OCI-LY7 (cell line): ENCODE measurements at regions not wholly inside any gene's neighbourhood (a gene's known extent, or its start where the extent isn't known, plus 50 kb on each side); places are given as distances from the start of the nearest gene placed in this dataset.

Source experiments
- BruUV-seq: library from RNA; stranded (reverse); fragments of 400-500 nt; replicated peaks from 2 replicates; lab custom pipeline; 2021; lab: Mats Ljungman, UMichigan
- CTCF ChIA-PET: fragments of 300-600 bp; sonication (Branson Sonifier 250); formaldehyde crosslinking; loops from one replicate; lab custom pipeline; 2022; ENCODE audit warnings: antibody characterized with exemption; ENCODE audit not compliant: unreplicated experiment; lab: Charles Lee
- POLR2A ChIA-PET: fragments of 300-600 bp; sonication (Branson Sonifier 250); formaldehyde crosslinking; loops from one replicate; lab custom pipeline; 2022; ENCODE audit warnings: antibody characterized with exemption; lab: Charles Lee
- DNase-seq: peaks from one replicate; pipeline ENCODE4 v3.0.0-alpha.2; 2015; ENCODE audit warnings: low spot score
- H2AFZ ChIP-seq: fragments of 200-600 bp; sonication (generic), shearing (Covaris generic); 2 replicates; pipeline ENCODE4 v1.6.1; 2014; ENCODE audit warnings: mild to moderate bottlenecking, antibody characterized with exemption, low read length, moderate library complexity
- H3K27ac ChIP-seq: fragments of 200-600 bp; sonication (generic); 2 replicates; pipeline ENCODE4 v1.5.1; 2014; ENCODE audit warnings: mixed run types, low read depth, mild to moderate bottlenecking, moderate library complexity, low read length, inconsistent platforms; ENCODE audit not compliant: poor library complexity, severe bottlenecking
- H3K36me3 ChIP-seq: fragments of 200-600 bp; sonication (generic); 2 replicates; pipeline ENCODE4 v1.6.1; 2014; ENCODE audit warnings: mild to moderate bottlenecking, antibody characterized with exemption, low read length, moderate library complexity, mixed read lengths; ENCODE audit not compliant: insufficient read depth
- H3K4me1 ChIP-seq: fragments of 200-600 bp; sonication (generic); 2 replicates; pipeline ENCODE4 v1.5.1; 2014; ENCODE audit warnings: mild to moderate bottlenecking, low read length; ENCODE audit not compliant: insufficient read depth, poor library complexity, severe bottlenecking
- H3K4me2 ChIP-seq: fragments of 200-600 bp; sonication (generic); 2 replicates; pipeline ENCODE4 v1.6.1; 2014; ENCODE audit warnings: mild to moderate bottlenecking, low read length
- H3K4me3 ChIP-seq: fragments of 200-600 bp; sonication (generic); 2 replicates; pipeline ENCODE4 v1.5.1; 2014; ENCODE audit warnings: mild to moderate bottlenecking, low read depth, low read length; ENCODE audit not compliant: poor library complexity, severe bottlenecking
- H3K79me2 ChIP-seq: fragments of 200-600 bp; sonication (generic); 2 replicates; pipeline ENCODE4 v1.6.1; 2016; ENCODE audit warnings: low read depth, mild to moderate bottlenecking, low read length, moderate library complexity, mixed read lengths; ENCODE audit not compliant: insufficient read depth
- H3K9me2 ChIP-seq: fragments of 200-600 bp; sonication (generic); 2 replicates; pipeline ENCODE4 v1.6.1; 2016; ENCODE audit warnings: mild to moderate bottlenecking, low read length, mixed read lengths; ENCODE audit not compliant: insufficient read depth
- H3K9me3 ChIP-seq: fragments of 200-600 bp; sonication (generic); 2 replicates; pipeline ENCODE4 v1.6.1; 2014; ENCODE audit warnings: mild to moderate bottlenecking, mixed run types, low read length, mixed read lengths
- H4K20me1 ChIP-seq: fragments of 200-600 bp; sonication (generic); 2 replicates; pipeline ENCODE4 v1.6.1; 2014; ENCODE audit warnings: mild to moderate bottlenecking, antibody characterized with exemption, low read length, moderate library complexity, mixed read lengths; ENCODE audit not compliant: insufficient read depth
- CTCF ChIP-seq: fragments of 200-600 bp; sonication (generic); conservative IDR thresholded peaks from 2 replicates; pipeline ENCODE4 v1.5.1; 2014; ENCODE audit warnings: mild to moderate bottlenecking, antibody characterized with exemption, low read length, moderate library complexity, mixed read lengths
- EZH2phosphoT487 ChIP-seq: fragments of 200-600 bp; sonication (generic); IDR thresholded peaks from 2 replicates; pipeline ENCODE4 v1.6.1; 2018; ENCODE audit warnings: low read depth, borderline replicate concordance, mild to moderate bottlenecking, mixed run types, antibody characterized with exemption, low read length, moderate library complexity, mixed read lengths
- intact Hi-C: fragments of 100-400 bp; cut with micrococcal nuclease; formaldehyde crosslinking; loops from one replicate; pipeline ENCODE4 v1.10.0; 2022; ENCODE audit not compliant: unreplicated experiment

- ChIA-PET POLR2A (no interaction called here), CTCF (no interaction called here)
- Histone ChIP-seq H3K79me2 (no peaks in the 10 kb centered on the region), H3K9me3 (no peaks in the 10 kb centered on the region), H2AFZ (peak overlapping the region; percentile 30; the same call in 1 of the 2 replicates), H3K27ac (no peak overlapping the region), H3K36me3 (no peaks in the 10 kb centered on the region), H3K4me1 (no peaks in the 10 kb centered on the region), H3K9me2 (no peaks in the 10 kb centered on the region), H3K4me3 (no peak overlapping the region), H3K4me2 (peak overlapping the region; percentile 13; the same call in 1 of the 2 replicates), H4K20me1 (no peaks in the 10 kb centered on the region)
- no peak for TF ChIP-seq CTCF
- TF ChIP-seq EZH2phosphoT487, result no peak
- BruUV-seq, result no TSS peak
- peak; percentile 38 for DNase-seq
- intact Hi-C loops, result no loop called here
Observed at GRCh38 chr16:86089991-86090390, 191.0 kb downstream of the IRF8 start.

- ChIA-PET POLR2A (no interaction called here), CTCF (no interaction called here)
- H3K9me3 ChIP-seq, result no peaks in the 10 kb centered on the region
- H3K27ac ChIP-seq, result no peak overlapping the region
- H3K4me3 ChIP-seq, result no peak overlapping the region
- no peak for DNase-seq
- H4K20me1 ChIP-seq, result no peaks in the 10 kb centered on the region
- H3K4me2 ChIP-seq, result no peak overlapping the region
- intact Hi-C loops, result no loop called here
- TF ChIP-seq EZH2phosphoT487 (no peak), CTCF (no peak)
- H2AFZ ChIP-seq, result no peak overlapping the region
- BruUV-seq, result no TSS peak
- H3K79me2 ChIP-seq, result no peaks in the 10 kb centered on the region
- no peaks in the 10 kb centered on the region for H3K36me3 ChIP-seq
- H3K9me2 ChIP-seq, result no peaks in the 10 kb centered on the region
- H3K4me1 ChIP-seq, result no peaks in the 10 kb centered on the region
Observed at GRCh38 chr16:86090461-86091170, 191.7 kb downstream of the IRF8 start.

GRCh38 chr16:86091976-86092375, 193.0 kb downstream of the IRF8 start:
- BruUV-seq, result no TSS peak
- no peaks in the 10 kb centered on the region for H3K36me3 ChIP-seq
- intact Hi-C loops, result no loop called here
- H3K27ac ChIP-seq, result no peak overlapping the region
- H3K9me3 ChIP-seq, result no peaks in the 10 kb centered on the region
- DNase-seq, result no peak
- no peaks in the 10 kb centered on the region for H3K4me1 ChIP-seq
- ChIA-PET POLR2A (no interaction called here), CTCF (no interaction called here)
- no peak overlapping the region for H3K4me3 ChIP-seq
- TF ChIP-seq EZH2phosphoT487 (no peak), CTCF (no peak)
- H4K20me1 ChIP-seq, result no peaks in the 10 kb centered on the region
- no peaks in the 10 kb centered on the region for H3K9me2 ChIP-seq
- no peak overlapping the region for H2AFZ ChIP-seq
- no peaks in the 10 kb centered on the region for H3K79me2 ChIP-seq
- H3K4me2 ChIP-seq, result no peak overlapping the region
